Psoas muscle (tissue), 7 donors: ENCODE measurements at regions not wholly inside any gene's neighbourhood (a gene's known extent, or its start where the extent isn't known, plus 50 kb on each side); places are given as distances from the start of the nearest gene placed in this dataset.

ENCODE experiments used
- ATAC-seq, 4 donors: fragments of 200-7000 bp; cut with Tn5 transposase; one replicate each; pipeline ENCODE4 v1.9.1; 2020; ENCODE audit warnings: moderate library complexity in 3 of 4, mild to moderate bottlenecking in 2 of 4
- DNase-seq, 2 donors: peaks; one replicate each; pipeline ENCODE4 v3.0.0-alpha.2; 2020
- H3K27ac ChIP-seq: fragments of 200-600 bp; one replicate; pipeline ENCODE4 v1.8.0; 2022
- H3K27me3 ChIP-seq, 3 donors: fragments of 200-600 bp in 1 of 3; one replicate each; pipeline versions ENCODE4 v1.6.1 to v1.8.0; 2013 to 2022; ENCODE audit warnings: low read length in 2 of 3, mild to moderate bottlenecking in 2 of 3, moderate library complexity in 1 of 3; ENCODE audit not compliant: insufficient read depth in 3 of 3
- H3K36me3 ChIP-seq, 2 donors: fragments of 200-600 bp in 1 of 2; one replicate each; pipeline versions ENCODE4 v1.6.1 to v1.8.0; 2013 to 2022; ENCODE audit warnings: low read depth in 1 of 2, mild to moderate bottlenecking in 1 of 2, moderate library complexity in 1 of 2; ENCODE audit not compliant: insufficient read depth in 1 of 2
- H3K4me1 ChIP-seq: fragments of 200-600 bp; one replicate; pipeline ENCODE4 v1.8.0; 2022
- H3K4me3 ChIP-seq: fragments of 200-600 bp; one replicate; pipeline ENCODE4 v1.8.0; 2022; ENCODE audit warnings: mild to moderate bottlenecking
- H3K9me3 ChIP-seq: fragments of 200-600 bp; one replicate; pipeline ENCODE4 v1.8.0; 2022
- CTCF ChIP-seq: fragments of 200-600 bp; IDR thresholded peaks from one replicate; pipeline ENCODE4 v1.8.0; 2022; ENCODE audit warnings: antibody characterized with exemption
- WGBS, 3 donors: extraction: QIAGEN DNeasy Blood & Tissue Kit; methylation state at CpG; one replicate each; pipeline versions ENCODE4 v1.1.6 to v1.1.7; 2013; 5-methylcytosine and 5-hydroxymethylcytosine counted together
- intact Hi-C, 2 donors: fragments of 100-400 bp; cut with DNase I; formaldehyde crosslinking; loops; one replicate each; pipeline versions ENCODE4 v1.11.0 to v1.14.2; 2022
- donor health status: healthy with polysubstance abuse.
- donor health status: DM: no; HTN: no; CAD: no; lungs with moderate emphysema.
- donor health status: Bipolar disorder and iron deficiency.
- donor health status: healthy.
- donor health status: DM: yes; HTN: yes; CAD: no.
- donor health status: DM: no; HTN: no; CAD: no.
- donor health status: DM: yes; HTN: yes; CAD: no.

GRCh38 chr2:172658945-172659344 lies 76.7 kb upstream of the RAPGEF4 start:
- ATAC-seq (no peak), DNase-seq (no peak)
- H3K36me3 ChIP-seq, result no peaks in the 10 kb centered on the region
- no peaks in the 10 kb centered on the region for H3K4me1 ChIP-seq
- TF ChIP-seq CTCF, result no peak
- H3K27ac ChIP-seq, result no peak overlapping the region
- H3K9me3 ChIP-seq, result peaks cover 10% of the 10 kb centered on the region
- no peak overlapping the region for H3K4me3 ChIP-seq
- no peaks in the 10 kb centered on the region for H3K27me3 ChIP-seq
- WGBS, 3 donors, result 88 to 94% (median 94%) methylated on average over 5 of the region's 5 CpGs
- intact Hi-C loops, result no loop called here

GRCh38 chr2:172662099-172662498 lies 73.5 kb upstream of the RAPGEF4 start:
- Histone ChIP-seq H3K9me3 (peaks cover 10% of the 10 kb centered on the region), H3K36me3 (no peaks in the 10 kb centered on the region), H3K27me3 (no peaks in the 10 kb centered on the region), H3K4me1 (no peaks in the 10 kb centered on the region), H3K4me3 (no peak overlapping the region), H3K27ac (no peak overlapping the region)
- WGBS, 3 donors, result 72 to 79% (median 74%) methylated on average over 3 of the region's 3 CpGs
- DNase-seq, result no peak
- ATAC-seq, result no peak
- intact Hi-C loops, result no loop called here
- TF ChIP-seq CTCF, result no peak

- Histone ChIP-seq H3K27ac (no peak overlapping the region), H3K36me3 (no peaks in the 10 kb centered on the region), H3K9me3 (no peaks in the 10 kb centered on the region), H3K4me3 (no peak overlapping the region), H3K4me1 (no peaks in the 10 kb centered on the region), H3K27me3 (no peaks in the 10 kb centered on the region)
- WGBS, 3 donors, result 80 to 86% (median 82%) methylated on average over 1 of the region's 1 CpG
- TF ChIP-seq CTCF, result no peak
- no peak for ATAC-seq
- no peak for DNase-seq
- intact Hi-C loops, result no loop called here
Observed at GRCh38 chr2:172664766-172665165, 70.9 kb upstream of the RAPGEF4 start.

- Histone ChIP-seq H3K4me3 (no peak overlapping the region), H3K27ac (no peak overlapping the region), H3K36me3 (no peaks in the 10 kb centered on the region), H3K27me3 (no peaks in the 10 kb centered on the region), H3K4me1 (no peaks in the 10 kb centered on the region), H3K9me3 (no peaks in the 10 kb centered on the region)
- ATAC-seq (no peak), DNase-seq (no peak)
- no peak for TF ChIP-seq CTCF
- intact Hi-C loops, result no loop called here
- 53 to 72% (median 63%) methylated on average over 3 of the region's 3 CpGs for WGBS, 3 donors
Observed at GRCh38 chr2:172667581-172668325, 67.9 kb upstream of the RAPGEF4 start.

- no peak for DNase-seq
- Histone ChIP-seq H3K4me1 (no peaks in the 10 kb centered on the region), H3K9me3 (no peaks in the 10 kb centered on the region), H3K27ac (no peak overlapping the region), H3K36me3 (no peaks in the 10 kb centered on the region), H3K4me3 (no peak overlapping the region), H3K27me3 (no peaks in the 10 kb centered on the region)
- no peak for TF ChIP-seq CTCF
- no peak for ATAC-seq
- WGBS, 3 donors, result 75 to 85% (median 84%) methylated on average over 1 of the region's 1 CpG
- intact Hi-C loops, result loop anchor here in 1 of 2 donors (5.0 kb wide), 1 partner anchor 74 kb away; no protein-coding TSS in a partner anchor
Observed at GRCh38 chr2:172671501-172671900, 64.1 kb upstream of the RAPGEF4 start.
